GM12872 (cell line): ENCODE measurements at regions not wholly inside any gene's neighbourhood (a gene's known extent, or its start where the extent isn't known, plus 50 kb on each side); places are given as distances from the start of the nearest gene placed in this dataset.

ENCODE experiments used
- TF ChIP-seq, protein P1 (sequence below): IDR thresholded peaks from 3 replicates; pipeline ENCODE4 v1.5.1; 2011; ENCODE audit warnings: low read depth, mild to moderate bottlenecking, low read length, moderate library complexity; ENCODE audit not compliant: insufficient read depth

DNA sequence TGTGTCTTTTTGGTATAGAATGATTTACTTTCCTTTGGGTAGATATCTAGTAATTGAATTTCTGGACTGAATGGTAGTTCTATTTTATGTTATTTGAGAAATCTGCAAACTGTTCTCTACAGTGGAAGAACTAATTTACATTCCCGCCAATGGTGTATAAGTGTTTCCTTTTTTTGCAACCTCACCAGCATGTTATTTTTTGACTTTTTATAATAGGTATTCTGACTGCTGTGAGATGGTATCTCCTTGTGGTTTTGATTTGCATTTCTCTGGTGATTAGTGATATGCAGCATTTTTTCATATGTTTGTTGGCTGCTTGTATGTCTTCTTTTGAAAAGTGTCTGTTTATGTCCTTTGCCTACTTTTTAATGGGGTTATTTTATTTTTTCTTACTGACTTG lies 607.2 kb downstream of the OTOL1 start:
- TF ChIP-seq, protein P1, sequence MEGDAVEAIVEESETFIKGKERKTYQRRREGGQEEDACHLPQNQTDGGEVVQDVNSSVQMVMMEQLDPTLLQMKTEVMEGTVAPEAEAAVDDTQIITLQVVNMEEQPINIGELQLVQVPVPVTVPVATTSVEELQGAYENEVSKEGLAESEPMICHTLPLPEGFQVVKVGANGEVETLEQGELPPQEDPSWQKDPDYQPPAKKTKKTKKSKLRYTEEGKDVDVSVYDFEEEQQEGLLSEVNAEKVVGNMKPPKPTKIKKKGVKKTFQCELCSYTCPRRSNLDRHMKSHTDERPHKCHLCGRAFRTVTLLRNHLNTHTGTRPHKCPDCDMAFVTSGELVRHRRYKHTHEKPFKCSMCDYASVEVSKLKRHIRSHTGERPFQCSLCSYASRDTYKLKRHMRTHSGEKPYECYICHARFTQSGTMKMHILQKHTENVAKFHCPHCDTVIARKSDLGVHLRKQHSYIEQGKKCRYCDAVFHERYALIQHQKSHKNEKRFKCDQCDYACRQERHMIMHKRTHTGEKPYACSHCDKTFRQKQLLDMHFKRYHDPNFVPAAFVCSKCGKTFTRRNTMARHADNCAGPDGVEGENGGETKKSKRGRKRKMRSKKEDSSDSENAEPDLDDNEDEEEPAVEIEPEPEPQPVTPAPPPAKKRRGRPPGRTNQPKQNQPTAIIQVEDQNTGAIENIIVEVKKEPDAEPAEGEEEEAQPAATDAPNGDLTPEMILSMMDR = no peak

DNA sequence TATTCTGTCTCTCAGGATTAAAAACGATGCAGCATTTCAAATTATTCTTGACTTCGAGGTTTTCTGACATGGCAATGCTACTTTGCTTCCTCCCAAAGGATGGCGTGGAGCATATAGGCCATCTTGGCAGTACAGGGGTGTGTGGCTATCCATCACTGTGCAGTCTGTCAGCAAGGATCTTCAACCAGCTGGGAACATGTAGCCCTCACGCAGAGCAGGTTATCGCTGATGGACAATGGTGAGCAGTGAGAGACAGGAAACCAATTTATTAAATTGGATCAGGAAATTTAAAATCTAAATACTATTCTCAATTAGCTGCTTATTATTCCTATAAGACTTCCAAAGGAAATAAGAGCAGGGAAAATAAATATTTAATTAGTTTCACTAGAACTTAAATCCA lies 615.3 kb downstream of the OTOL1 start:
- TF ChIP-seq, protein P1 = no peak

DNA sequence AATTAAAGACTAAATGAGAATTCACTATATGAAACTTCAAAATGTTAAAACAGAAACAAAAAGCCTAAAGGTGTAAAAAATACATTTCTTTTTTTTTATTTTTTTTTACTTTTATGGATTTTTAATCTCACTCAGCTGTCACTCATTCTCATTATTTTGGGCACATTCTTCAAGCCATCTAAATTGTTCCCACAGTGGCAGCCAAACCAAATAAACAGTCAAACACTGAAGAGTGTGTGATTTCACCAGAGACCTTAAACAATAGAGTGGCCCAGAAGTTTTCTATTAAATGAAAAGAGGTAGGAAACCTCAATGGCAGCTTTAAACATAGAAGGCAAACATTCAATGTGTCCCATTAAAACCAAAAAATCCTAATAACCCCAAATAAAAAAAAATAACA lies 616.1 kb downstream of the OTOL1 start:
- TF ChIP-seq, protein P1 = no peak

DNA sequence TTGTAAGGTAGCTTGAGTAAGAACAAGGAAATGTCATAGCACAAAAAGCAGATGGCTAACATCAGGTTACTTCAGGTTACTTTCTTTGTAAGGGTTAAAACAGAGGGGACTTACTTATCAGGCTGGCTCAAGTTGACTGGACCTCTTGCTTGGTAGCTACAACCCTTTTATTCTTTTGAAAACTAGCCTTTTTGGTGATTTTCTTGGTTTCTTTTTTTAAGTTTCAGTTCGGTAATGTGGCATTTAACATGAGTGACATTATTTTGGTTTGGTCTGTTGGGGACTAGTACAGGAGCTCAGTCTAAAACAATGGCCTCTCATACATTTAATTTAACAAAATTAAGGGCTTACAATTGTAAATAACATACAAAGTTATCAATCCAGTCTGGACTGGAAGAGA lies 621.4 kb downstream of the OTOL1 start:
- TF ChIP-seq, protein P1 = no peak

DNA sequence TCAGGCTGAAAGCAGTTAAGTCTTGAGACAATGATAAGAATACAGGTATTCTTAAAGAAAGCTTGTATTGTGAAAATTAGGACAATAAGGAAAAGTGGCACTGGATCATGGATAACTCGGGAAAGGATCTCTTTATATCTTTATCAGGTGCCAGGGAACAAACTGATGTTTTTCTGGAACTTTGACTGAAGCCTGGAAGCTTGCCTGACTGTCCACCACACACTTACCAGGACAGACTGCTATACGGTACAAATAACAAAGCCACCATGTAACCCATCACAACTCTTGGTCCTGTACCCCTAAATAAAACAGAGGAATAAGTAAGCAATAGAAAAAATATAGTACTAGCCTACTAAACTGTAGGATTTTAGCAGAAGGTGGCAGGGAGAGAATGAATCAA lies 623.0 kb downstream of the OTOL1 start:
- TF ChIP-seq, protein P1 = no peak

DNA sequence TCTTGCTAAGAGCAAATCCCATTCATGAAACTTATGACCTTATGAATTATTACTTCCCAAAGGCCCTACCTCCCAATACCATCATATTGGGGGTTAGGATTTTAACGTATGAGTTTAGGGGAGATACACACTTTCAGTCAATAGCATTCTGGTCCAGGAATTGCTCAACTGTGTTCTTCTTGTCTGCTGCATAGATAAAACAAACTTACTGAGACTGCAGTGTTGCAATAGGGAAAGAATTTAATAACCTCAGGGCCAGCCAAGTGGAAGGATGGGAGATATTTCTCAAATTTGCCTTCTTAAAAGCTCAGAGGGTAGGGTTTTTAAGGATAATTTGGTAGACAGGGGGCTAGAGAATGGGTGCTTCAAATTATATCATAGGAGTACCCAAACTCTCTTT lies 625.8 kb downstream of the OTOL1 start:
- TF ChIP-seq, protein P1 = no peak

DNA sequence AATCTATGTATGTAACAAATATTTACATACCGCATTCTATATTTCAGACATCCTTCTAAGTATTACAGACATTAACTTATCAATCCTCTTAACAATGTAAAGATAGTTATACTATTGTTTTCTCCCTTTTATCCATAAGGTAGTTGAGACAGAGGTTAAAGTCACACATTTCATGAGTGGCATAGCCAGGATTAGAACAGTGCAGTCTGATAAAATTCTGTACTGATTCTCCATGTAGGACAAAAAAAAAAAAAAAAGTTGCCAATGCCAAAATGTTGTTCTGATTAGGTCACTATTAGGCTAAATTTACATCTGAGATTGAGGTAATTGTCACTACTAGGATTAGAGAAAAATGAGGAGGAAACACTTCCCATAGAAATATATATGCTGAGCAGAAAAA lies 629.2 kb downstream of the OTOL1 start:
- TF ChIP-seq, protein P1 = no peak

DNA sequence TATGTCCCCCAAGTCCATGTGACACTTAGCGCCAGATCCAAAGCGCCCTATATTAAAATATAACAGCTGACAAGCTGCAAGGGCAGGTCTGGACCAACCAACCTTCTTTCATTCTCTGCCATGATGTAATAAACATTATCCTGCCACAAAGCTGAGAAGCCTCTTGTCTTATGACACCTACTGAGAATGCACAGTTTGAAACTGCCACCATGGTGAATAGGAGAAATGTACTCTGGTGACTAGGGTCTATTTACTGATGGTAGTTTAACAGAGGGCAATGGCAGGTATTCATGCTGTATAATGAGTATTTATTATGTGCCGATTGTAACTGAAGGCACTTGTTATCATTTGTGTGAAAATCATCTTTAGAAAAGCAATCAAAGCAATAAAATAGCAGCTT lies 634.0 kb downstream of the OTOL1 start:
- TF ChIP-seq, protein P1 = no peak
